GM12872 (cell line): ENCODE measurements at regions not wholly inside any gene's neighbourhood (a gene's known extent, or its start where the extent isn't known, plus 50 kb on each side); places are given as distances from the start of the nearest gene placed in this dataset.

Experiments used
- TF ChIP-seq, protein P1 (sequence below): IDR thresholded peaks from 3 replicates; pipeline ENCODE4 v1.5.1; 2011; ENCODE audit warnings: low read depth, mild to moderate bottlenecking, low read length, moderate library complexity; ENCODE audit not compliant: insufficient read depth

DNA sequence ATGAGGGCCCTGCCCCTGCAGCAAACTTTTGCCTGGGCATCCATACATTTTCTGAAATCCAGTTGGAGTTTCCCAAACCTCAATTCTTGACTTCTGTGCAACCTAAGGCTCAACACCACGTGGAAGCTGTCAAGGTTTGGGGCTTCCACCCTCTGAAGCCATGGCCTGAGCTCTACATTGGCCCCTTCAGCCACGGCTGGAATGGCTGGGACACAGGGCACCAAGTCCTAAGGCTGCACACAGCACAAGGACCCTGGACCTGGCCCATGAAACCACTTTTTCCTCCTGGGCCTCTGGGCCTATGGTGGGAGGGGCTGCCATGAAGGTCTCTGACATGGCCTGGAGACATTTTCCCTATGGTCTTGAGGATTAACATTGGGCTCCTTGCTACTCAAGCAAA is 266.3 kb downstream of the LRIG3 start:
- TF ChIP-seq, protein P1, sequence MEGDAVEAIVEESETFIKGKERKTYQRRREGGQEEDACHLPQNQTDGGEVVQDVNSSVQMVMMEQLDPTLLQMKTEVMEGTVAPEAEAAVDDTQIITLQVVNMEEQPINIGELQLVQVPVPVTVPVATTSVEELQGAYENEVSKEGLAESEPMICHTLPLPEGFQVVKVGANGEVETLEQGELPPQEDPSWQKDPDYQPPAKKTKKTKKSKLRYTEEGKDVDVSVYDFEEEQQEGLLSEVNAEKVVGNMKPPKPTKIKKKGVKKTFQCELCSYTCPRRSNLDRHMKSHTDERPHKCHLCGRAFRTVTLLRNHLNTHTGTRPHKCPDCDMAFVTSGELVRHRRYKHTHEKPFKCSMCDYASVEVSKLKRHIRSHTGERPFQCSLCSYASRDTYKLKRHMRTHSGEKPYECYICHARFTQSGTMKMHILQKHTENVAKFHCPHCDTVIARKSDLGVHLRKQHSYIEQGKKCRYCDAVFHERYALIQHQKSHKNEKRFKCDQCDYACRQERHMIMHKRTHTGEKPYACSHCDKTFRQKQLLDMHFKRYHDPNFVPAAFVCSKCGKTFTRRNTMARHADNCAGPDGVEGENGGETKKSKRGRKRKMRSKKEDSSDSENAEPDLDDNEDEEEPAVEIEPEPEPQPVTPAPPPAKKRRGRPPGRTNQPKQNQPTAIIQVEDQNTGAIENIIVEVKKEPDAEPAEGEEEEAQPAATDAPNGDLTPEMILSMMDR, result no peak

DNA sequence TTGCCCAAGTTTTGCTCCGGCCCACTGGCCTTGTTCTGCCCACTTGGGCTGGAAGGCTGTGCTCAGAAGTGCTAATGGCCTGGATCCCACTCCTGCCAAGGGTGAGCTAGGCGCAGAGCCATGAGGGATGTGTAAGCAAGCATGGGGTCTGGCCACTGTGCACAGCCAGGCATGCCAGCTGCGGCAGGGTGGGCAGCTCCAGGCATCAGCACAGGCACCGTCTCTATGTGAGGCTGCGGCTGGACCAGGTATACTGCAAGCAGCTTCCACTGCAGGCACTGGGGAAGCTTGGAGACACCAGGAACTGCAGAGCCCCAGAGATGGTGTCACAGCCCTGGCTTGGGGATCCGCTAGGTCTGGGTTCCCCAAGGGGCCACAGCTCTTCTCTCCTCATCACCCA is 264.9 kb downstream of the LRIG3 start:
- TF ChIP-seq, protein P1, result no peak

DNA sequence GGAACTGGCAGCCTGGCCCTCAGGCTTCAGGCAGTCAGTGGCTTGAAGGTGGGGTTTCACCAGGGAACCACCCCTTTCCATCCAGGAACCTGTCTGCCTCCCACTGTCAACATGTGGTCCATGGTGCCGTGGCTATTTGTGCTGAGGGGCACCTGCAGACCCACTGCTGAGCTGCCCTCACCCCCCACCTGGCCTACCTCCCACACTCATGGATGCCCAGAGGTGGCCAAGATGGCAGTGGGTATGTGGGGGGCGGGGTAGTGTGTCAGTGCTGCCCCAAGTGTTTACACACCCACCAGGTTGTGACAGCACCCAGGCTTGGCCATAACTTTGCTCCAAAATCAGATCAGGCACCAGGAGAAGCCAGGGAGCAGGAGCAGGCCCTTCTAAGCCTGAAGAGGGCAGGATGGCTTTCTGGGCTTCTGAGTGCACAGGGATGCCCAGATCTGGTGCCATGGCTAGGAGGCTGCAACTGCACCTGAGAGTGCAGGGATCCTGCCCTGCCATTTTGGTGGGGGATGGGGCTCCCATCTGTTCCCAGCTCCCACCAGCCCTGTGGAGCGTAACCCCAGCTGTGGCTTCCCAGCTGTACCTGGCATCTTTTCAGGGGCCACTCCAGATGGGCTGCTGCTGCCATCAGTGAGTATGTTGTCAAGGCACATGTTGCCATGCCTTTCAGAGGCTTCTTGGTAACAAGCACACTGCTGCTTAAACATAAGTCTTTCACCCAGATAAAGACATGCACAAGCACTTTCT is 263.9 kb downstream of the LRIG3 start:
- TF ChIP-seq, protein P1, result no peak

DNA sequence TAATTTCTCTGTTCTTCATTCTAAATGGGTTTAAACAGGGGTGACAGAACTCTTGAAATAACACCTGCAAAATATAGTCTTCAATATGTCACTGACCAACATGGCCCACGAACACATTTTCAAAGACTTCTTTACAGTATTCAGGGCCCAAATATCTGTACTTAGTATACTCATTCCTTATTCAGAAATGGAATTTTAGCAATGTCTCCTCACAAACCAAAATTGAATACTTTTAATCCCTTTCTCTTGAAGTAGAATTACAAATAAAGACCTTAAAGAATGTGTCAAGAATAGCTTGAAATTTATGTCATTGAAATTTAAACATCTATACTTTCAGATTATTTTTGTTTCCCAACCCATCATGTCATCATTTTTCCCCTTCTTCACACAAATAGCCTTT is 263.1 kb downstream of the LRIG3 start:
- TF ChIP-seq, protein P1, result no peak

GRCh38 chr12:58665375-58665774 is 254.9 kb downstream of the LRIG3 start:
- TF ChIP-seq, protein P1, result no peak

- TF ChIP-seq, protein P1, result no peak
These were observed 252.1 kb downstream of the LRIG3 start for GRCh38 chr12:58668233-58668632.

DNA sequence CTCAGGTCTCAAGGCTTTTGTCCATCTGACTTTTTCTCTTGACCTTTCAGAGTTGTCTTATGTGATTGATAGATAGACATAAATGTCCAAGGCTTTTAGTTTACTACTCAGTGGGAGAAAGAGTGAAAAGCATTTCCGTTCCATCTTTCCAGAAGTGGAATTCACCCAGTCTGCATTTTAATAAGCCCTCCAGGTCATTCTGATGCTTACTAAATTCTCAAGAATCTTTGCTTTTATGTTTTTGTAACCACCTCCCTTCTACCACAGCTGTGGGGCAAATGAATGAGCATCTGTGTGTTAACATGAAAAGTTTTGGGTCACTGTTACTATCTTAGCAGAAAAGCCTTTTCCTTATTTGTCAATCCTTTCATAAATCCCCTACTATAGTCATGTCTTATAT is 251.4 kb downstream of the LRIG3 start:
- TF ChIP-seq, protein P1, result no peak
